ENCODE measurements at regions not wholly inside any gene's neighbourhood (a gene's known extent, or its start where the extent isn't known, plus 50 kb on each side); places are given as distances from the start of the nearest gene placed in this dataset.
"Not testable (repeated sequence)": the region's sequence is repeated elsewhere in the genome, so short reads cannot be mapped to it uniquely, and the experiment has no call there.

- no peak for TF ChIP-seq POLR2A (IDR thresholded peaks at IDR 0.05)
- TF ChIP-seq CTCF (IDR thresholded peaks at IDR 0.05), result no peak
- DNase-seq (ENCODE audit: low spot score in 2 of 2), result no peak
- intact Hi-C loops (cut with DNase I; ENCODE audit: low total_unique reads), result no loop called here
- no peak overlapping the region for H3K4me3 ChIP-seq (ENCODE audit: low read depth, poor library complexity, severe bottlenecking)
Observed at GRCh38 chr5:38697013-38697412, 140.6 kb upstream of the LIFR start.

GRCh38 chr5:38705529-38705928 is 140.3 kb upstream of the OSMR start:
- H3K4me3 ChIP-seq (ENCODE audit: low read depth, poor library complexity, severe bottlenecking); DNase-seq (ENCODE audit: low spot score in 2 of 2); intact Hi-C loops (cut with DNase I; ENCODE audit: low total_unique reads): not testable (repeated sequence)
- 87 to 92% methylated on average over 4 of the region's 4 CpGs for WGBS, 2 donors

- intact Hi-C loops (cut with DNase I; ENCODE audit: low total_unique reads), result no loop called here
- WGBS, 2 donors, result 79 to 88% methylated on average over 3 of the region's 3 CpGs
- no peak overlapping the region for H3K4me3 ChIP-seq (ENCODE audit: low read depth, poor library complexity, severe bottlenecking)
- TF ChIP-seq CTCF (IDR thresholded peaks at IDR 0.05), result no peak
- no peak for DNase-seq (ENCODE audit: low spot score in 2 of 2)
Observed at GRCh38 chr5:38706376-38706775, 139.4 kb upstream of the OSMR start.

GRCh38 chr5:38707352-38708210 is 138.2 kb upstream of the OSMR start:
- H3K4me3 ChIP-seq (ENCODE audit: low read depth, poor library complexity, severe bottlenecking), result no peak overlapping the region
- no peak for TF ChIP-seq CTCF (IDR thresholded peaks at IDR 0.05)
- TF ChIP-seq POLR2A (IDR thresholded peaks at IDR 0.05), result no peak
- intact Hi-C loops (cut with DNase I; ENCODE audit: low total_unique reads), result no loop called here
- no peak for DNase-seq (ENCODE audit: low spot score in 2 of 2)
- 93 to 94% methylated on average over 10 of the region's 10 CpGs for WGBS, 2 donors

- 50 to 57% methylated on average over 2 of the region's 2 CpGs for WGBS, 2 donors
- no peak for DNase-seq (ENCODE audit: low spot score in 2 of 2)
- no peak overlapping the region for H3K4me3 ChIP-seq (ENCODE audit: low read depth, poor library complexity, severe bottlenecking)
- intact Hi-C loops (cut with DNase I; ENCODE audit: low total_unique reads), result no loop called here
- TF ChIP-seq POLR2A (IDR thresholded peaks at IDR 0.05), result no peak
- TF ChIP-seq CTCF (IDR thresholded peaks at IDR 0.05), result no peak
Observed at GRCh38 chr5:38709678-38710306, 136.0 kb upstream of the OSMR start.

GRCh38 chr5:38710627-38711026 is 135.2 kb upstream of the OSMR start:
- WGBS, 2 donors, result 41 to 85% methylated on average over 2 of the region's 2 CpGs
- no peak overlapping the region for H3K4me3 ChIP-seq (ENCODE audit: low read depth, poor library complexity, severe bottlenecking)
- TF ChIP-seq CTCF (IDR thresholded peaks at IDR 0.05) (no peak), POLR2A (IDR thresholded peaks at IDR 0.05) (no peak)
- intact Hi-C loops (cut with DNase I; ENCODE audit: low total_unique reads), result no loop called here
- no peak for DNase-seq (ENCODE audit: low spot score in 2 of 2)

Measured in lower leg skin (tissue), 4 donors.